ENCODE measurements at regions not wholly inside any gene's neighbourhood (a gene's known extent, or its start where the extent isn't known, plus 50 kb on each side); places are given as distances from the start of the nearest gene placed in this dataset.

- CTCF ChIA-PET (ENCODE audit: low intra/inter-chr PET ratio, low total read pairs), result no interaction called here
- ATAC-seq (no peak), FAIRE-seq (no peak), DNase-seq (ENCODE audit: low spot score) (no peak)
- Histone ChIP-seq H3K36me3 (replicated peaks in 1 of 2; ENCODE audit: control insufficient read depth in 1 of 2, insufficient read depth in 2 of 2, low read length in 2 of 2) (no peaks in the 10 kb centered on the region), H3K27me3 (ENCODE audit: control insufficient read depth in 1 of 2, insufficient read depth in 2 of 2, low read length in 2 of 2) (no peaks in the 10 kb centered on the region), H3K9ac (ENCODE audit: insufficient read depth, low read depth, low read length) (no peak overlapping the region), H4K20me1 (ENCODE audit: insufficient read depth, low read length) (no peaks in the 10 kb centered on the region), H3K4me1 (ENCODE audit: insufficient read depth, low read length) (peaks cover 79% of the 10 kb centered on the region), H3K27ac (ENCODE audit: extremely low read length, insufficient read depth, low read length) (peak overlapping the region; percentile 6), H3K9me3 (ENCODE audit: low read length) (no peaks in the 10 kb centered on the region), H3K79me2 (ENCODE audit: insufficient read depth, low read length) (no peaks in the 10 kb centered on the region), H3K4me3 (replicated peaks in 1 of 3; ENCODE audit: insufficient read depth in 1 of 3, low read depth in 2 of 3, low read length in 3 of 3) (no peak overlapping the region), H2AFZ (ENCODE audit: low read length) (no peak overlapping the region), H3K4me2 (ENCODE audit: low read depth, low read length) (no peak overlapping the region)
- intact Hi-C loops (cut with micrococcal nuclease; ENCODE audit: unreplicated experiment), result loop anchor here (10.0 kb wide), 1 partner anchor 437 kb away; the partner anchor contains the start of gene SPTSSA
- in situ Hi-C loops (cut with HindIII; ENCODE audit: extremely low pct_ligation_motif_present, low pct_unique_long_range_greater_than_20kb), result loop anchor here (25.0 kb wide), 1 partner anchor 435 kb away; the partner anchor contains the start of gene SPTSSA
- WGBS (ENCODE audit: low lambda C conversion rate), result 85% methylated on average over 3 of the region's 3 CpGs
- no TSS peak for BruUV-seq (replicated peaks)
- POLR2A ChIA-PET, result interaction anchor here (0.8 to 4.0 kb wide), 4 partner anchors 7 to 16 kb away, joined by 3 to 72 read pairs (median 8); no protein-coding TSS in a partner anchor
- no peak for TF ChIP-seq TBP (CRISPR knock-in tag; IDR thresholded peaks at IDR 0.05)
- no peak for TF ChIP-seq FLYWCH1 (CRISPR knock-in tag; IDR thresholded peaks at IDR 0.05)
- TF ChIP-seq NCOR1 (IDR thresholded peaks at IDR 0.05; ENCODE audit: borderline replicate concordance, low read length), result no peak
- no peak for TF ChIP-seq SCMH1 (CRISPR knock-in tag; IDR thresholded peaks at IDR 0.05; ENCODE audit: borderline replicate concordance)
- no peak for TF ChIP-seq ZNF180 (CRISPR knock-in tag; IDR thresholded peaks at IDR 0.05; ENCODE audit: borderline replicate concordance, low read depth)
- no peak for TF ChIP-seq ETS1 (CRISPR knock-in tag; IDR thresholded peaks at IDR 0.05)
- TF ChIP-seq NFIB (CRISPR knock-in tag; IDR thresholded peaks at IDR 0.05; ENCODE audit: borderline replicate concordance), result no peak
- TF ChIP-seq NR0B2 (CRISPR knock-in tag; IDR thresholded peaks at IDR 0.05), result no peak
- TF ChIP-seq PHF5A (CRISPR knock-in tag; IDR thresholded peaks at IDR 0.05; ENCODE audit: low read depth, unreplicated experiment), result no peak
- 0 out of 2 replicates have a peak, but pooled peaks have one; percentile 41 for TF ChIP-seq ZFP36L1 (CRISPR knock-in tag; IDR thresholded peaks at IDR 0.05)
- no peak for TF ChIP-seq SIX1 (CRISPR knock-in tag; IDR thresholded peaks at IDR 0.05; ENCODE audit: borderline replicate concordance)
- no peak for TF ChIP-seq ZNF232 (CRISPR knock-in tag; IDR thresholded peaks at IDR 0.05; ENCODE audit: borderline replicate concordance)
- no peak for TF ChIP-seq KDM4B (CRISPR knock-in tag; IDR thresholded peaks at IDR 0.05)
- 0 out of 2 replicates have a peak, but pooled peaks have one; percentile 11 for TF ChIP-seq ZNF414 (CRISPR knock-in tag; IDR thresholded peaks at IDR 0.05)
- TF ChIP-seq MAF1 (CRISPR knock-in tag; IDR thresholded peaks at IDR 0.05; ENCODE audit: borderline replicate concordance), result no peak
- TF ChIP-seq TBL1XR1 (IDR thresholded peaks at IDR 0.05; ENCODE audit: borderline replicate concordance, low read length, partially characterized antibody), result no peak
- TF ChIP-seq POGZ (CRISPR knock-in tag; IDR thresholded peaks at IDR 0.05), result no peak
- no peak for TF ChIP-seq NPAS2 (CRISPR knock-in tag; IDR thresholded peaks at IDR 0.05; ENCODE audit: borderline replicate concordance)
- TF ChIP-seq SETDB1 (CRISPR knock-in tag; IDR thresholded peaks at IDR 0.05; ENCODE audit: borderline replicate concordance), result no peak
- TF ChIP-seq ZNF619 (CRISPR knock-in tag; IDR thresholded peaks at IDR 0.05), result no peak
- no peak for TF ChIP-seq MAX (IDR thresholded peaks at IDR 0.05)
- no peak for TF ChIP-seq GATA4 (IDR thresholded peaks at IDR 0.05; ENCODE audit: borderline replicate concordance, low read depth)
- peak; percentile 98 for TF ChIP-seq HNRNPK (IDR thresholded peaks at IDR 0.05; ENCODE audit: low read depth, low read length, poor library complexity, severe bottlenecking)
Observed at GRCh38 chr14:34027130-34027989, 76.5 kb upstream of the EGLN3 start.

Measured in HepG2 (cell line).